ENCODE measurements at regions not wholly inside any gene's neighbourhood (a gene's known extent, or its start where the extent isn't known, plus 50 kb on each side); places are given as distances from the start of the nearest gene placed in this dataset.

DNA sequence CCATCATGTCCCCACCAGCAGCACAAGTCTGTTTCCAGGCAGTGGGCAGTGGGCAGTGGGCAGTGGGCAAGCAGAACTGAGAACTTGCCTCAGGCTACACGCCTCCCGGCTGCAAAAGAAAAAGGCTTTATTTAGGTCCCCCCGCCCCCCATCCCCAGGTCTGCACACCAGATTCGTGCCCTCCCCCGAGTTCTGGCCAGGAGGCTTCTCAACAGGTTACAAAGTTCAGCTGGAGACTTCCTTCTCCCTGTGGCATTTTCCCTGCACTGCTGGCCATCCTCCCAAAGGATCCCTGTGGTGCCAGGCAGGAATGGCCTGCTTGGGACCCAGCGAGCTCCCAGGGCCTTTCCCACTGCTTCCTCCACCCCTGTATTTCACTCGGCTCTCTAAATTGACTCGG is 97.0 kb upstream of the TRIM2 start:
- no peak for TF ChIP-seq CTCF (IDR thresholded peaks at IDR 0.05 in 4 of 5, conservative IDR thresholded peaks at IDR 0.05 in 1 of 5)
- no peak for TF ChIP-seq POLR2A (IDR thresholded peaks at IDR 0.05)

Measured in gastrocnemius medialis (tissue), 4 donors.